Neural cell (in vitro differentiated cells): ENCODE measurements at regions not wholly inside any gene's neighbourhood (a gene's known extent, or its start where the extent isn't known, plus 50 kb on each side); places are given as distances from the start of the nearest gene placed in this dataset.
"Not testable (repeated sequence)": the region's sequence is repeated elsewhere in the genome, so short reads cannot be mapped to it uniquely, and the experiment has no call there.

Experiments used
- H2AFZ ChIP-seq: fragments of 200-600, 300-800 bp; sonication (generic), shearing (Covaris generic); 2 replicates; pipeline ENCODE4 v1.6.0; 2014; ENCODE audit warnings: low read depth, mild to moderate bottlenecking, antibody characterized with exemption, low read length, moderate library complexity
- H3F3A ChIP-seq: fragments of 200-600 bp; shearing (Covaris generic); 2 replicates; pipeline ENCODE4 v1.6.1; 2016; ENCODE audit warnings: mild to moderate bottlenecking, moderate library complexity, mixed read lengths, antibody characterized with exemption, low read length; ENCODE audit not compliant: insufficient read depth, poor library complexity, severe bottlenecking
- H3K27ac ChIP-seq: fragments of 200-600, 300-800 bp; sonication (generic), shearing (Covaris generic); 2 replicates; pipeline ENCODE4 v1.5.1; 2014; ENCODE audit warnings: mild to moderate bottlenecking, low read length, moderate library complexity
- H3K27me3 ChIP-seq: fragments of 300-800, 200-600 bp; sonication (generic), shearing (Covaris generic); 2 replicates; pipeline ENCODE4 v1.6.0; 2014; ENCODE audit warnings: mild to moderate bottlenecking, low read depth, low read length, moderate library complexity; ENCODE audit not compliant: insufficient read depth
- H3K36me3 ChIP-seq: fragments of 300-800, 200-600 bp; sonication (generic), shearing (Covaris generic); 2 replicates; pipeline ENCODE4 v1.5.1; 2014; ENCODE audit warnings: mild to moderate bottlenecking, antibody characterized with exemption, low read length, moderate library complexity; ENCODE audit not compliant: insufficient read depth
- H3K4me2 ChIP-seq: fragments of 300-800, 200-600 bp; sonication (generic), shearing (Covaris generic); 2 replicates; pipeline ENCODE4 v1.6.0; 2014; ENCODE audit warnings: mild to moderate bottlenecking, low read length
- H3K4me3 ChIP-seq: fragments of 300-800, 200-600 bp; sonication (generic), shearing (Covaris generic); 2 replicates; pipeline ENCODE4 v1.5.1; 2014; ENCODE audit warnings: mild to moderate bottlenecking, low read length, moderate library complexity
- H3K79me2 ChIP-seq: fragments of 200-600 bp; shearing (Covaris generic); replicated peaks from 2 replicates; pipeline ENCODE4 v1.6.0; 2014; ENCODE audit warnings: mild to moderate bottlenecking, low read length, moderate library complexity; ENCODE audit not compliant: insufficient read depth
- H3K9ac ChIP-seq: fragments of 300-800, 200-600 bp; sonication (generic), shearing (Covaris generic); 2 replicates; pipeline ENCODE4 v1.6.1; 2016; ENCODE audit warnings: mild to moderate bottlenecking, low read length, mixed read lengths
- H3K9me2 ChIP-seq: fragments of 200-600 bp; shearing (Covaris generic); 2 replicates; pipeline ENCODE4 v1.6.1; 2016; ENCODE audit warnings: mild to moderate bottlenecking, low read length, mixed read lengths; ENCODE audit not compliant: insufficient read depth
- H3K9me3 ChIP-seq: fragments of 200-600, 300-800 bp; sonication (generic), shearing (Covaris generic); 2 replicates; pipeline ENCODE4 v1.6.1; 2016; ENCODE audit warnings: mild to moderate bottlenecking, mixed run types, low read length, moderate library complexity, mixed read lengths
- H4K20me1 ChIP-seq: fragments of 200-600 bp; shearing (Covaris generic); 2 replicates; pipeline ENCODE4 v1.6.1; 2016; ENCODE audit warnings: mild to moderate bottlenecking, mixed run types; ENCODE audit not compliant: insufficient read depth
- EP300 ChIP-seq: fragments of 450-650 bp; conservative IDR thresholded peaks from 2 replicates; pipeline ENCODE4 v1.6.1; 2014; ENCODE audit warnings: antibody characterized with exemption, mild to moderate bottlenecking, moderate library complexity; ENCODE audit not compliant: poor library complexity, severe bottlenecking
- EZH2 ChIP-seq: fragments of 200-600, 300-800 bp; shearing (Covaris generic), sonication (generic); IDR thresholded peaks from 2 replicates; pipeline ENCODE4 v1.6.1; 2014; ENCODE audit warnings: antibody characterized with exemption, low read length, borderline replicate concordance, mild to moderate bottlenecking; ENCODE audit not compliant: insufficient read depth, poor library complexity, severe bottlenecking
- MXI1 ChIP-seq: fragments of 450-650 bp; conservative IDR thresholded peaks from 2 replicates; pipeline ENCODE4 v1.6.1; 2014; ENCODE audit warnings: antibody characterized with exemption, mild to moderate bottlenecking; ENCODE audit not compliant: poor library complexity, severe bottlenecking
- POLR2AphosphoS5 ChIP-seq: IDR thresholded peaks from 2 replicates; pipeline ENCODE4 v1.6.1; 2012
- RAD21 ChIP-seq: fragments of 450-650 bp; conservative IDR thresholded peaks from 2 replicates; pipeline ENCODE4 v1.6.1; 2014; ENCODE audit warnings: antibody characterized with exemption, mild to moderate bottlenecking, moderate library complexity
- SMC3 ChIP-seq: fragments of 450-650 bp; conservative IDR thresholded peaks from 2 replicates; pipeline ENCODE4 v1.6.1; 2014; ENCODE audit warnings: antibody characterized with exemption, mild to moderate bottlenecking, moderate library complexity; ENCODE audit not compliant: poor library complexity
- TAF1 ChIP-seq: IDR thresholded peaks from 2 replicates; pipeline ENCODE4 v1.6.1; 2012; ENCODE audit warnings: low read depth
- TF ChIP-seq, protein P1 (sequence below): fragments of 450-650 bp; IDR thresholded peaks from 2 replicates; pipeline ENCODE4 v1.5.1; 2014; ENCODE audit warnings: antibody characterized with exemption, mild to moderate bottlenecking, moderate library complexity; ENCODE audit not compliant: poor library complexity, severe bottlenecking
- TF ChIP-seq, protein P2 (sequence below): IDR thresholded peaks from 2 replicates; pipeline ENCODE4 v1.6.1; 2012; ENCODE audit warnings: borderline replicate concordance

DNA sequence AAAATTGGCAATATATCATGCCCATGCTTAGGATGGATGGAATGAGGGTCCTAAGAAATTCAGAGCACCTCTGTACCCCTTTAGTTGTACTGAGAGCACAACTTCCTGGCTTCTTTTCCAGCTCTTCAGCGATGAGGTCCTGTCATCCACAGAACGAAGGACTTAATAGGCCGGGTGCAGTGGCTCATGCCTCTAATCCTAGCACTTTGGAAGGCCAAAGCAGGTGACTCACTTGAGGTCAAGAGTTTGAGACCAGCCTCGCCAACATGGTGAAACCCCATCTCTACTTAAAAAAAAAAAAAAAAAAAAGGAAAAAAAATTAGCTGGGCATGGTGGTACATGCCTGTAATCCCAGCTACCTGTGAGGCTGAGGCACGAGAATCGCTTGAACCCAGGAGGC lies 125.3 kb upstream of the BMAL1 start:
- Histone ChIP-seq H3K4me2 (no peak overlapping the region), H3K9me3 (peaks cover 14% of the 10 kb centered on the region), H3K27ac (no peak overlapping the region), H3K79me2 (no peaks in the 10 kb centered on the region), H3F3A (no peaks in the 10 kb centered on the region), H3K36me3 (no peaks in the 10 kb centered on the region), H3K9ac (no peak overlapping the region), H3K27me3 (no peaks in the 10 kb centered on the region), H4K20me1 (no peaks in the 10 kb centered on the region), H3K9me2 (no peaks in the 10 kb centered on the region), H2AFZ (no peak overlapping the region), H3K4me3 (no peak overlapping the region)
- no peak for TF ChIP-seq TAF1
- TF ChIP-seq EZH2: no peak
- TF ChIP-seq RAD21: no peak
- TF ChIP-seq EP300: no peak
- no peak for TF ChIP-seq SMC3
- TF ChIP-seq, protein P1, sequence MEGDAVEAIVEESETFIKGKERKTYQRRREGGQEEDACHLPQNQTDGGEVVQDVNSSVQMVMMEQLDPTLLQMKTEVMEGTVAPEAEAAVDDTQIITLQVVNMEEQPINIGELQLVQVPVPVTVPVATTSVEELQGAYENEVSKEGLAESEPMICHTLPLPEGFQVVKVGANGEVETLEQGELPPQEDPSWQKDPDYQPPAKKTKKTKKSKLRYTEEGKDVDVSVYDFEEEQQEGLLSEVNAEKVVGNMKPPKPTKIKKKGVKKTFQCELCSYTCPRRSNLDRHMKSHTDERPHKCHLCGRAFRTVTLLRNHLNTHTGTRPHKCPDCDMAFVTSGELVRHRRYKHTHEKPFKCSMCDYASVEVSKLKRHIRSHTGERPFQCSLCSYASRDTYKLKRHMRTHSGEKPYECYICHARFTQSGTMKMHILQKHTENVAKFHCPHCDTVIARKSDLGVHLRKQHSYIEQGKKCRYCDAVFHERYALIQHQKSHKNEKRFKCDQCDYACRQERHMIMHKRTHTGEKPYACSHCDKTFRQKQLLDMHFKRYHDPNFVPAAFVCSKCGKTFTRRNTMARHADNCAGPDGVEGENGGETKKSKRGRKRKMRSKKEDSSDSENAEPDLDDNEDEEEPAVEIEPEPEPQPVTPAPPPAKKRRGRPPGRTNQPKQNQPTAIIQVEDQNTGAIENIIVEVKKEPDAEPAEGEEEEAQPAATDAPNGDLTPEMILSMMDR: no peak
- no peak for TF ChIP-seq MXI1
- TF ChIP-seq, protein P2, sequence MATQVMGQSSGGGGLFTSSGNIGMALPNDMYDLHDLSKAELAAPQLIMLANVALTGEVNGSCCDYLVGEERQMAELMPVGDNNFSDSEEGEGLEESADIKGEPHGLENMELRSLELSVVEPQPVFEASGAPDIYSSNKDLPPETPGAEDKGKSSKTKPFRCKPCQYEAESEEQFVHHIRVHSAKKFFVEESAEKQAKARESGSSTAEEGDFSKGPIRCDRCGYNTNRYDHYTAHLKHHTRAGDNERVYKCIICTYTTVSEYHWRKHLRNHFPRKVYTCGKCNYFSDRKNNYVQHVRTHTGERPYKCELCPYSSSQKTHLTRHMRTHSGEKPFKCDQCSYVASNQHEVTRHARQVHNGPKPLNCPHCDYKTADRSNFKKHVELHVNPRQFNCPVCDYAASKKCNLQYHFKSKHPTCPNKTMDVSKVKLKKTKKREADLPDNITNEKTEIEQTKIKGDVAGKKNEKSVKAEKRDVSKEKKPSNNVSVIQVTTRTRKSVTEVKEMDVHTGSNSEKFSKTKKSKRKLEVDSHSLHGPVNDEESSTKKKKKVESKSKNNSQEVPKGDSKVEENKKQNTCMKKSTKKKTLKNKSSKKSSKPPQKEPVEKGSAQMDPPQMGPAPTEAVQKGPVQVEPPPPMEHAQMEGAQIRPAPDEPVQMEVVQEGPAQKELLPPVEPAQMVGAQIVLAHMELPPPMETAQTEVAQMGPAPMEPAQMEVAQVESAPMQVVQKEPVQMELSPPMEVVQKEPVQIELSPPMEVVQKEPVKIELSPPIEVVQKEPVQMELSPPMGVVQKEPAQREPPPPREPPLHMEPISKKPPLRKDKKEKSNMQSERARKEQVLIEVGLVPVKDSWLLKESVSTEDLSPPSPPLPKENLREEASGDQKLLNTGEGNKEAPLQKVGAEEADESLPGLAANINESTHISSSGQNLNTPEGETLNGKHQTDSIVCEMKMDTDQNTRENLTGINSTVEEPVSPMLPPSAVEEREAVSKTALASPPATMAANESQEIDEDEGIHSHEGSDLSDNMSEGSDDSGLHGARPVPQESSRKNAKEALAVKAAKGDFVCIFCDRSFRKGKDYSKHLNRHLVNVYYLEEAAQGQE: no peak
- no peak for TF ChIP-seq POLR2AphosphoS5

DNA sequence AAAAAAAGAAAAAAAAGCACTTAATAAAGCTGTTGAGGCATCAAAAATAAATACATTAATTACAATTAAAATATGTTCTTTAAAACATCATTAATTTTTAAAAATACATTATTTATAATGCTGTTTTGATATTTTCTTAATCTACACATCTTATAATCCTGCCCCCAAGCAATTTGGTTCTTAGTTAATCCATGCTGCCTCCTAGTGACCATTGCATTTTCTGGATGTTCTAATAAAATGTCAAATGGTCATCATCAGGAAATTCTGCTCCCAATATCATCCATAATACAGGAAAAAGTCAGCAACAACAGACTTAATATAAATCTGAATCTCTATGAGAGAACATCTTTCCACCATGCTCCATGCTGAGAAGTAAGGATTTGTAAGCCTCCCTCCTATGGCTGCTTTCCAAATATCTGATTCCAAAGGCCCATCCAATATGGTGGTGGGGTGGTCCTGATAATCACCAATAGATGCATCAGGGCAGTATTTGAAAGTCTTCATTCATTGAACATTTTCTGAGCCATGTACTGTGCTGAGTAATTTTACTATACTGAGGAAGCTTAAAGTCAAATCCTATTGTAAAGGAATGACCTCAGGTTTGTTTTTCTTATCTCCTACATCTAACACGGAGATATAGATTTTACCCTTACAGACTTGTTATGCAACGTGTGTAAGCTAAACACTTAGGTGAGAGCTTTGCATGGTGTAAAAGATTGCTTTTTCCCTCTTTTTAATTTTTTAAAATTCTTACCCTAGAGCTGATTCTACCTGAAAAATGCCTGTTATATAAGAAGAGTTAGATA lies 124.7 kb upstream of the BMAL1 start:
- H3K4me3 ChIP-seq: no peak overlapping the region
- H3K9ac ChIP-seq: no peak overlapping the region
- H3K4me2 ChIP-seq: no peak overlapping the region
- peaks cover 15% of the 10 kb centered on the region for H3K9me3 ChIP-seq
- no peaks in the 10 kb centered on the region for H3K79me2 ChIP-seq
- no peak overlapping the region for H2AFZ ChIP-seq
- H4K20me1 ChIP-seq: no peaks in the 10 kb centered on the region
- H3K36me3 ChIP-seq: no peaks in the 10 kb centered on the region
- no peaks in the 10 kb centered on the region for H3K9me2 ChIP-seq
- TF ChIP-seq, protein P2: no peak
- TF ChIP-seq, protein P1: no peak
- TF ChIP-seq SMC3: no peak
- TF ChIP-seq MXI1: no peak
- no peak for TF ChIP-seq TAF1
- TF ChIP-seq EZH2: no peak
- no peak for TF ChIP-seq EP300
- TF ChIP-seq POLR2AphosphoS5: no peak
- TF ChIP-seq RAD21: no peak
- no peak overlapping the region for H3K27ac ChIP-seq
- H3F3A ChIP-seq: no peaks in the 10 kb centered on the region
- no peaks in the 10 kb centered on the region for H3K27me3 ChIP-seq

DNA sequence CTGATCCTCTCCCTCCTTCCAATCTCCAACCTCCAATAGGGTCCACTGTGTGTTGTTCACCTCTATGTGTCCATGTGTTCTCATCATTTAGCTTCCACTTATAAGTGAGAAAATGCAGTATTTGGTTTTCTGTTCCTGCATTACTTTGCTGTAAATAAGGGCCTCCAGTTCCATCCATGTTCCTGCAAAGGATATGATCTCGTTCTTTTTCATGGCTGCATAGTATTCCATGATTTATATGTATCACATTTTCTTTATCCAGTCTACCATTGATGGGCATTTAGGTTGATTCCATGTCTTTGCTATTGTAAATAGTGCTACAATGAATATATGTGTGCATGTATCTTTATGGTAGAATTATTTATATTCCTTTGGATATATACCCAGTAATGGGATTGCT lies 123.2 kb upstream of the BMAL1 start:
- H3K9me2 ChIP-seq, H3K27ac ChIP-seq, H3K9ac ChIP-seq, H3K27me3 ChIP-seq, H3K79me2 ChIP-seq, H3K4me2 ChIP-seq, H3K4me3 ChIP-seq, H2AFZ ChIP-seq, H3K36me3 ChIP-seq, H3F3A ChIP-seq, H4K20me1 ChIP-seq: not testable (repeated sequence)
- H3K9me3 ChIP-seq: peaks cover 15% of the 10 kb centered on the region
